ENCODE measurements at regions not wholly inside any gene's neighbourhood (a gene's known extent, or its start where the extent isn't known, plus 50 kb on each side); places are given as distances from the start of the nearest gene placed in this dataset.

DNA sequence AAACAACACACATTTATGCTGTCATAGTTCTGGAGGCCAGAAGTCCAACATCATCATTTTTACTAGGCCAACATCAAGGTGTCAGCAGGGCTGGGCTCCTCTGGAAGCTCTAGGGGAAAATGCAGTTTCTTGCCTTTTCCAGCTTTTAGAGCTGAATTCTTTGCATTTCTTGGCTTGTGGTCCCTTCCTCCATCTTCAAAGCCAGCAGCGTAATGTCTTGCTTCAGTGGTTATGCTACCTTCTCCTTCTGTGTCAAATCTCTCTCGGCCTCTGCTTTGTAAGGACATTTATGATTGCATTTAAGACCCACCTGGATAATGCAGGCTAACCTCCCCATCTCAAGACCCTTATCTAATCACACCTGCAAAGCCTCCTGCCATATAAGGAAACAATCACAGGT is 66.5 kb upstream of the ANKRD1 start:
- Mint-ChIP-seq H3K9me3 (ENCODE audit: unreplicated experiment) (peaks cover 2% of the 10 kb centered on the region), H3K4me1 (ENCODE audit: low read depth, unreplicated experiment) (no peaks in the 10 kb centered on the region), H3K27ac (ENCODE audit: unreplicated experiment) (no peak overlapping the region), H3K27me3 (ENCODE audit: unreplicated experiment) (no peaks in the 10 kb centered on the region), H3K4me3 (ENCODE audit: unreplicated experiment) (no peak overlapping the region), H3K36me3 (ENCODE audit: unreplicated experiment) (no peaks in the 10 kb centered on the region)
- DNase-seq: no peak
- TF ChIP-seq, protein P1, sequence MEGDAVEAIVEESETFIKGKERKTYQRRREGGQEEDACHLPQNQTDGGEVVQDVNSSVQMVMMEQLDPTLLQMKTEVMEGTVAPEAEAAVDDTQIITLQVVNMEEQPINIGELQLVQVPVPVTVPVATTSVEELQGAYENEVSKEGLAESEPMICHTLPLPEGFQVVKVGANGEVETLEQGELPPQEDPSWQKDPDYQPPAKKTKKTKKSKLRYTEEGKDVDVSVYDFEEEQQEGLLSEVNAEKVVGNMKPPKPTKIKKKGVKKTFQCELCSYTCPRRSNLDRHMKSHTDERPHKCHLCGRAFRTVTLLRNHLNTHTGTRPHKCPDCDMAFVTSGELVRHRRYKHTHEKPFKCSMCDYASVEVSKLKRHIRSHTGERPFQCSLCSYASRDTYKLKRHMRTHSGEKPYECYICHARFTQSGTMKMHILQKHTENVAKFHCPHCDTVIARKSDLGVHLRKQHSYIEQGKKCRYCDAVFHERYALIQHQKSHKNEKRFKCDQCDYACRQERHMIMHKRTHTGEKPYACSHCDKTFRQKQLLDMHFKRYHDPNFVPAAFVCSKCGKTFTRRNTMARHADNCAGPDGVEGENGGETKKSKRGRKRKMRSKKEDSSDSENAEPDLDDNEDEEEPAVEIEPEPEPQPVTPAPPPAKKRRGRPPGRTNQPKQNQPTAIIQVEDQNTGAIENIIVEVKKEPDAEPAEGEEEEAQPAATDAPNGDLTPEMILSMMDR (IDR thresholded peaks at IDR 0.05; ENCODE audit: partially characterized antibody, unreplicated experiment): no peak

DNA sequence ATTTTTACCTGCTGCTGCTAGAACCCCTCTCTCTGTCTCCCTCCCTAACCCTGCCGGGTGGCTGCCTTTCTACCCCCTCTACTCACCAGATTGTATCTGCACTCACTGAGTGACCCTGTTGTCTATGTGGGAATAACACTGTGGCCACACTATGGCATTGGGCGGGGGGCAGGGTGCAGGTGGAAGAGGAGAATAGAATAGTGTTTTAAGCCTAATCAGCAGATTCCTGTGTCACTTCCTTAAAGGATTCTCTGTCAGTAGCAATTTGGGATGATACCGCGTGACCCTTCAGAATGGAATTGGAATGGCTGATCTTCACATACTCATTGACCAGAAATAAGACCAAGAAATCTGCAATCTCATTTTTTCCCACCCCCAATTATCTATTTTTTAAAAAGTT is 67.1 kb upstream of the ANKRD1 start:
- Mint-ChIP-seq H3K36me3 (ENCODE audit: unreplicated experiment) (no peaks in the 10 kb centered on the region), H3K27ac (ENCODE audit: unreplicated experiment) (no peak overlapping the region), H3K9me3 (ENCODE audit: unreplicated experiment) (peaks cover 2% of the 10 kb centered on the region)

DNA sequence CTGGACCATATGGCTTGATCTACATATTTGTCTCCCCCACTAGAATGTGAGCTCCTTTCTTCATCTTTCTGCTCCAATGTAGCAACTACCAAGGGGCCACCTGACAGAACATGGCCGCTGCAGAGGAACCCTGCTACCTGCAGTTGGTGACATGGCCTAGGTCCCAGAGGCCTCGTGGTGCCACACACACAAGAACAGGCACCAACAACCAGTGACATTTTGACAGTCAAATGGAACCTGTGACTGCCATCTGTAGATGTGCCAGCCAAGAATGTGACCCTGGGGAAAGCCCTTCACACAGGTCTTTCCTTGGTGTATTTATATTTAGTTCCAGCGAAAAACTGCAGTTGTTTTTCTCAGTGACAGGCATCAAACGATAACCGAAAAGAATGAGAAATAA is 67.9 kb upstream of the ANKRD1 start:
- Mint-ChIP-seq H3K36me3 (ENCODE audit: unreplicated experiment) (no peaks in the 10 kb centered on the region), H3K4me3 (ENCODE audit: unreplicated experiment) (no peak overlapping the region), H3K9me3 (ENCODE audit: unreplicated experiment) (peaks cover 2% of the 10 kb centered on the region), H3K27me3 (ENCODE audit: unreplicated experiment) (no peaks in the 10 kb centered on the region), H3K4me1 (ENCODE audit: low read depth, unreplicated experiment) (no peaks in the 10 kb centered on the region), H3K27ac (ENCODE audit: unreplicated experiment) (no peak overlapping the region)
- TF ChIP-seq, protein P1 (IDR thresholded peaks at IDR 0.05; ENCODE audit: partially characterized antibody, unreplicated experiment): no peak
- no peak for DNase-seq

More for the DNA sequence above, 67.1 kb upstream of the ANKRD1 start:
- TF ChIP-seq, protein P1 (IDR thresholded peaks at IDR 0.05; ENCODE audit: partially characterized antibody, unreplicated experiment): no peak
- Mint-ChIP-seq H3K4me3 (ENCODE audit: unreplicated experiment) (no peak overlapping the region), H3K27me3 (ENCODE audit: unreplicated experiment) (no peaks in the 10 kb centered on the region), H3K4me1 (ENCODE audit: low read depth, unreplicated experiment) (no peaks in the 10 kb centered on the region)
- DNase-seq: no peak

DNA sequence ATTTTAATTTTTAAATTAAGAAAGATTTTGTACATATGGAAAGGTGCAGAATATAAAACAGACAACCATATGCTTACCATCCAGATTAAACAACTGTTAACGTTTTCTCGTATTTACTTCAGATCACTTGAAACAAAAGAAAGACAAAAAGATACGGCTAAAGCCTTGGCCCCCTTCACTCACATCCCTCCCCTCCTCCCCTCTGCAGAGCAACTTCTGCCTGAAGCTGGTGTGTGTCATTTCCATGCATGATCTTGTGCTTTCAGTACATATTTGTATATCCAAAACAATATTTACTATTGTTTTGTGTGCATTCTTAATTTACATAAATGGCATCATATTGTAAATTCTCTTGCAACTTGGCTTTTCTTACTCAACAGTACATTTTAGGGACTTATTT is 68.5 kb upstream of the ANKRD1 start:
- H3K4me1 Mint-ChIP-seq (ENCODE audit: low read depth, unreplicated experiment): no peaks in the 10 kb centered on the region
- TF ChIP-seq, protein P1 (IDR thresholded peaks at IDR 0.05; ENCODE audit: partially characterized antibody, unreplicated experiment): no peak

DNA sequence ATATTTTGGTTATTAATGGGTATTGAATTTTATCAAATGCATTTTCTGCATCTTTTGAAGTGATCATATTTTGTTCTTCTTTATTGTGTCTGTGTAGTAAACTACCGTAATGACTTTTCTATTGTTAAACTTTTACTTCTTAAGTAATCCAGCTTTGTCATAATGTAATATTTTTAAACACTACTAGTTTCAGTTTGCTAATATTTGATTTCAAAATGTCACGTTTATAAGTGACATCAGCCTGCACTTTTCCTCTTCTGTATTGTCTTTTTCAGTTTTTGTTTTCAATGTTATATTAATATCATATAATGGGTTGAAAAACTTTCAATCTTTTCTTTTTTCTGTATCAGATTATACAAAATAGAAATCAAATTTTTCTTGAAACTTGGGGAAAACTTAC is 71.6 kb upstream of the ANKRD1 start:
- DNase-seq: no peak
- H3K27ac Mint-ChIP-seq (ENCODE audit: unreplicated experiment): no peak overlapping the region
- no peaks in the 10 kb centered on the region for H3K27me3 Mint-ChIP-seq (ENCODE audit: unreplicated experiment)
- peaks cover 1% of the 10 kb centered on the region for H3K9me3 Mint-ChIP-seq (ENCODE audit: unreplicated experiment)
- H3K4me3 Mint-ChIP-seq (ENCODE audit: unreplicated experiment): no peak overlapping the region
- no peaks in the 10 kb centered on the region for H3K36me3 Mint-ChIP-seq (ENCODE audit: unreplicated experiment)
- H3K4me1 Mint-ChIP-seq (ENCODE audit: low read depth, unreplicated experiment): no peaks in the 10 kb centered on the region
- TF ChIP-seq, protein P1 (IDR thresholded peaks at IDR 0.05; ENCODE audit: partially characterized antibody, unreplicated experiment): no peak

More for the DNA sequence above, 68.5 kb upstream of the ANKRD1 start:
- peaks cover 2% of the 10 kb centered on the region for H3K9me3 Mint-ChIP-seq (ENCODE audit: unreplicated experiment)
- H3K36me3 Mint-ChIP-seq (ENCODE audit: unreplicated experiment): no peaks in the 10 kb centered on the region
- DNase-seq: no peak
- H3K4me3 Mint-ChIP-seq (ENCODE audit: unreplicated experiment): no peak overlapping the region
- H3K27ac Mint-ChIP-seq (ENCODE audit: unreplicated experiment): no peak overlapping the region
- no peaks in the 10 kb centered on the region for H3K27me3 Mint-ChIP-seq (ENCODE audit: unreplicated experiment)

Data from glutamatergic neuron (in vitro differentiated cells).